ENCODE measurements at regions not wholly inside any gene's neighbourhood (a gene's known extent, or its start where the extent isn't known, plus 50 kb on each side); places are given as distances from the start of the nearest gene placed in this dataset.

- TF ChIP-seq CTCF (IDR thresholded peaks at IDR 0.05) (no peak), POLR2A (IDR thresholded peaks at IDR 0.05) (no peak)
These were observed 82.8 kb downstream of the NABP1 start for GRCh38 chr2:191760655-191761262.
